WTC11 (cell line): ENCODE measurements at regions not wholly inside any gene's neighbourhood (a gene's known extent, or its start where the extent isn't known, plus 50 kb on each side); places are given as distances from the start of the nearest gene placed in this dataset.
"Not testable (repeated sequence)": the region's sequence is repeated elsewhere in the genome, so short reads cannot be mapped to it uniquely, and the experiment has no call there.

Experiments
- ATAC-seq: fragments of 200-7000 bp; cut with Tn5 transposase; 2 replicates; pipeline ENCODE4 v1.10.0; 2021; ENCODE audit warnings: mild to moderate bottlenecking, moderate library complexity
- CTCF ChIA-PET: fragments of 300-600 bp; sonication (Branson Sonifier 250); formaldehyde crosslinking; loops from one replicate; lab custom pipeline; 2021; ENCODE audit warnings: antibody characterized with exemption; lab: Charles Lee
- POLR2A ChIA-PET: fragments of 350-600 bp; sonication (Branson Sonifier 250); formaldehyde crosslinking; loops from one replicate; lab custom pipeline; 2021; ENCODE audit warnings: antibody characterized with exemption; lab: Charles Lee
- DNase-seq: peaks from one replicate; pipeline ENCODE4 v3.0.0; 2021; ENCODE audit warnings: low spot score
- H3K27ac Mint-ChIP-seq: 2 replicates; pipeline ENCODE4 v1.8.0; 2021; ENCODE audit warnings: mixed read lengths
- H3K27me3 Mint-ChIP-seq: 2 replicates; pipeline ENCODE4 v1.8.0; 2021; ENCODE audit warnings: low read depth, mild to moderate bottlenecking, moderate library complexity, mixed read lengths
- H3K36me3 Mint-ChIP-seq: 2 replicates; pipeline ENCODE4 v1.8.0; 2021; ENCODE audit warnings: mixed read lengths
- H3K4me1 Mint-ChIP-seq: 2 replicates; pipeline ENCODE4 v1.8.0; 2022; ENCODE audit warnings: mixed read lengths
- H3K4me3 Mint-ChIP-seq: 2 replicates; pipeline ENCODE4 v1.8.0; 2021; ENCODE audit warnings: mild to moderate bottlenecking, moderate library complexity, mixed read lengths
- H3K9me3 Mint-ChIP-seq: 2 replicates; pipeline ENCODE4 v1.8.0; 2021; ENCODE audit warnings: mixed read lengths
- ATF1 ChIP-seq: sonication (generic); formaldehyde crosslinking; IDR thresholded peaks from 2 replicates; pipeline ENCODE4 v1.8.1; 2023; ENCODE audit warnings: mild to moderate bottlenecking, moderate library complexity, missing genetic modification reagents
- FOXP4 ChIP-seq: sonication (generic); formaldehyde crosslinking; IDR thresholded peaks from 2 replicates; pipeline ENCODE4 v1.8.0; 2022; ENCODE audit warnings: mild to moderate bottlenecking, missing genetic modification reagents
- GRHL2 ChIP-seq: fragments of 250-450 bp; sonication (Bioruptor Pico); IDR thresholded peaks from 2 replicates; pipeline ENCODE4 v1.8.0; 2022; ENCODE audit warnings: mild to moderate bottlenecking, moderate library complexity; ENCODE audit not compliant: insufficient replicate concordance, severe bottlenecking
- GTF2I ChIP-seq: fragments of 250-450 bp; sonication (Bioruptor Pico); conservative IDR thresholded peaks from 2 replicates; pipeline ENCODE4 v1.4.0; 2021; ENCODE audit warnings: mild to moderate bottlenecking
- HMGA2 ChIP-seq: fragments of 250-450 bp; sonication (Bioruptor Pico); IDR thresholded peaks from 2 replicates; pipeline ENCODE4 v1.4.0; 2021; ENCODE audit warnings: mild to moderate bottlenecking, moderate library complexity
- KAT7 ChIP-seq: sonication (generic); formaldehyde crosslinking; IDR thresholded peaks from 2 replicates; pipeline ENCODE4 v1.8.1; 2023; ENCODE audit warnings: missing genetic modification reagents, mild to moderate bottlenecking, borderline replicate concordance
- NFE2L1 ChIP-seq: sonication (generic); formaldehyde crosslinking; IDR thresholded peaks from 2 replicates; pipeline ENCODE4 v1.8.1; 2023; ENCODE audit warnings: missing genetic modification reagents
- PREB ChIP-seq: sonication (generic); formaldehyde crosslinking; IDR thresholded peaks from 2 replicates; pipeline ENCODE4 v1.8.1; 2022; ENCODE audit warnings: mild to moderate bottlenecking, missing genetic modification reagents, moderate library complexity, borderline replicate concordance
- RORB ChIP-seq: fragments of 250-450 bp; sonication (Bioruptor Pico); IDR thresholded peaks from 2 replicates; pipeline ENCODE4 v1.9.0; 2021; ENCODE audit warnings: mild to moderate bottlenecking
- SP1 ChIP-seq: sonication (generic); formaldehyde crosslinking; conservative IDR thresholded peaks from 2 replicates; pipeline ENCODE4 v1.8.1; 2022; ENCODE audit warnings: missing genetic modification reagents
- TCF7 ChIP-seq: sonication (generic); formaldehyde crosslinking; IDR thresholded peaks from 2 replicates; pipeline ENCODE4 v1.8.0; 2022; ENCODE audit warnings: mild to moderate bottlenecking, low read depth, missing genetic modification reagents, moderate library complexity
- TEAD4 ChIP-seq: sonication (generic); formaldehyde crosslinking; IDR thresholded peaks from 2 replicates; pipeline ENCODE4 v1.8.0; 2022; ENCODE audit warnings: mild to moderate bottlenecking, missing genetic modification reagents
- TP53 ChIP-seq: sonication (generic); formaldehyde crosslinking; IDR thresholded peaks from 2 replicates; pipeline ENCODE4 v1.8.1; 2023; ENCODE audit warnings: mild to moderate bottlenecking, missing genetic modification reagents
- USF1 ChIP-seq: sonication (generic); formaldehyde crosslinking; IDR thresholded peaks from 2 replicates; pipeline ENCODE4 v1.8.0; 2022; ENCODE audit warnings: mild to moderate bottlenecking, missing genetic modification reagents
- USF2 ChIP-seq: sonication (generic); formaldehyde crosslinking; IDR thresholded peaks from 2 replicates; pipeline ENCODE4 v1.8.1; 2023; ENCODE audit warnings: mild to moderate bottlenecking, missing genetic modification reagents, moderate library complexity
- ZNF232 ChIP-seq: sonication (generic); formaldehyde crosslinking; IDR thresholded peaks from 2 replicates; pipeline ENCODE4 v1.8.0; 2022; ENCODE audit warnings: mild to moderate bottlenecking, missing genetic modification reagents
- ZNF263 ChIP-seq: sonication (generic); formaldehyde crosslinking; IDR thresholded peaks from 2 replicates; pipeline ENCODE4 v1.8.1; 2022; ENCODE audit warnings: low read depth, mild to moderate bottlenecking, moderate library complexity, missing genetic modification reagents
- ZNF532 ChIP-seq: fragments of 250-450 bp; sonication (Bioruptor Pico); IDR thresholded peaks from 2 replicates; pipeline ENCODE4 v1.9.0; 2021; ENCODE audit warnings: mild to moderate bottlenecking, borderline replicate concordance
- ZNF671 ChIP-seq: fragments of 250-450 bp; sonication (Bioruptor Pico); IDR thresholded peaks from 2 replicates; pipeline ENCODE4 v1.8.0; 2021; ENCODE audit warnings: mild to moderate bottlenecking
- ZSCAN18 ChIP-seq: fragments of 250-450 bp; sonication (Bioruptor Pico); IDR thresholded peaks from 2 replicates; pipeline ENCODE4 v2.1.2; 2022; ENCODE audit warnings: mild to moderate bottlenecking, moderate library complexity

GRCh38 chr13:82961757-82962156, 920.5 kb downstream of the SLITRK1 start:
- no peak overlapping the region for H3K27ac Mint-ChIP-seq
- TF ChIP-seq HMGA2 (CRISPR knock-in tag) (peak; percentile 91), FOXP4 (no peak)
- TF ChIP-seq, all 79 proteins: peak for 1
- Mint-ChIP-seq H3K4me1 (no peaks in the 10 kb centered on the region), H3K9me3 (peaks cover 4% of the 10 kb centered on the region), H3K36me3 (no peaks in the 10 kb centered on the region), H3K27me3 (no peaks in the 10 kb centered on the region), H3K4me3 (no peak overlapping the region)
- ATAC-seq (no peak), DNase-seq (no peak)
- POLR2A ChIA-PET, result no interaction called here
- CTCF ChIA-PET, result no interaction called here

- ATAC-seq, H3K4me1 Mint-ChIP-seq, H3K27ac Mint-ChIP-seq, POLR2A ChIA-PET, H3K36me3 Mint-ChIP-seq, CTCF ChIA-PET, H3K4me3 Mint-ChIP-seq, DNase-seq, H3K27me3 Mint-ChIP-seq: not testable (repeated sequence)
- peaks cover 16% of the 10 kb centered on the region for H3K9me3 Mint-ChIP-seq
Observed at GRCh38 chr13:82952336-82952735, 929.9 kb downstream of the SLITRK1 start.

GRCh38 chr13:82947683-82948082, 934.6 kb downstream of the SLITRK1 start:
- Mint-ChIP-seq H3K9me3 (no peaks in the 10 kb centered on the region), H3K27ac (no peak overlapping the region), H3K4me1 (no peaks in the 10 kb centered on the region), H3K27me3 (no peaks in the 10 kb centered on the region), H3K36me3 (no peaks in the 10 kb centered on the region), H3K4me3 (no peak overlapping the region)
- POLR2A ChIA-PET, result no interaction called here
- CTCF ChIA-PET, result no interaction called here
- ATAC-seq (no peak), DNase-seq (no peak)
- TF ChIP-seq ATF1 (no peak), KAT7 (CRISPR knock-in tag) (no peak), TCF7 (CRISPR knock-in tag) (no peak), ZNF263 (CRISPR knock-in tag) (no peak), NFE2L1 (CRISPR knock-in tag) (no peak), SP1 (CRISPR knock-in tag) (no peak), USF2 (CRISPR knock-in tag) (no peak), ZNF671 (CRISPR knock-in tag) (no peak), GTF2I (CRISPR knock-in tag) (no peak), RORB (CRISPR knock-in tag) (no peak), TEAD4 (no peak), ZNF232 (no peak), ZNF532 (no peak)

GRCh38 chr13:82947191-82947621, 935.1 kb downstream of the SLITRK1 start:
- CTCF ChIA-PET, result no interaction called here
- ATAC-seq (no peak), DNase-seq (no peak)
- no peaks in the 10 kb centered on the region for H3K27me3 Mint-ChIP-seq
- no peak overlapping the region for H3K4me3 Mint-ChIP-seq
- no peaks in the 10 kb centered on the region for H3K4me1 Mint-ChIP-seq
- POLR2A ChIA-PET, result no interaction called here
- no peak overlapping the region for H3K27ac Mint-ChIP-seq
- H3K36me3 Mint-ChIP-seq, result no peaks in the 10 kb centered on the region
- H3K9me3 Mint-ChIP-seq, result no peaks in the 10 kb centered on the region
- TF ChIP-seq TCF7 (CRISPR knock-in tag), result no peak
- TF ChIP-seq TP53 (CRISPR knock-in tag), result no peak
- no peak for TF ChIP-seq ZSCAN18
- TF ChIP-seq PREB, result no peak
- TF ChIP-seq USF1 (CRISPR knock-in tag), result no peak
- TF ChIP-seq RORB (CRISPR knock-in tag), result no peak
- TF ChIP-seq GRHL2 (CRISPR knock-in tag), result no peak
